IgD-negative memory B cell (primary cell): ENCODE measurements at regions not wholly inside any gene's neighbourhood (a gene's known extent, or its start where the extent isn't known, plus 50 kb on each side); places are given as distances from the start of the nearest gene placed in this dataset.

Source experiments
- H3K27ac Mint-ChIP-seq, 3 donors: one replicate each; pipeline ENCODE4 v1.8.0; 2020 to 2022; ENCODE audit warnings: mild to moderate bottlenecking in 3 of 3, mixed read lengths in 3 of 3, moderate library complexity in 1 of 3
- H3K27me3 Mint-ChIP-seq: one replicate; pipeline ENCODE4 v1.8.0; 2021; ENCODE audit warnings: mixed read lengths
- H3K36me3 Mint-ChIP-seq: one replicate; pipeline ENCODE4 v1.8.0; 2020; ENCODE audit warnings: mild to moderate bottlenecking, mixed read lengths
- H3K4me1 Mint-ChIP-seq, 3 donors: one replicate each; pipeline ENCODE4 v1.8.0; 2020 to 2022; ENCODE audit warnings: mixed read lengths in 3 of 3, mild to moderate bottlenecking in 1 of 3
- H3K4me3 Mint-ChIP-seq, 4 donors: one replicate each; pipeline ENCODE4 v1.8.0; 2020 to 2022; ENCODE audit warnings: mild to moderate bottlenecking in 4 of 4, mixed read lengths in 4 of 4, moderate library complexity in 3 of 4
- H3K9me3 Mint-ChIP-seq, 3 donors: one replicate each; pipeline ENCODE4 v1.8.0; 2020 to 2021; ENCODE audit warnings: mixed read lengths in 3 of 3, mild to moderate bottlenecking in 1 of 3

GRCh38 chr20:60718743-60719480, 533.1 kb upstream of the CDH4 start:
- no peaks in the 10 kb centered on the region for H3K4me1 Mint-ChIP-seq
- H3K9me3 Mint-ChIP-seq, result peaks cover 2 to 6% (median 3%) of the 10 kb centered on the region in 3 donors
- H3K36me3 Mint-ChIP-seq, result no peaks in the 10 kb centered on the region
- no peak overlapping the region for H3K27ac Mint-ChIP-seq
- H3K4me3 Mint-ChIP-seq, result no peak overlapping the region
- peaks cover 3% of the 10 kb centered on the region for H3K27me3 Mint-ChIP-seq

- Mint-ChIP-seq H3K27me3 (peaks cover 1% of the 10 kb centered on the region), H3K36me3 (no peaks in the 10 kb centered on the region), H3K4me3 (no peak overlapping the region), H3K9me3 (peaks cover 4 to 17% (median 9%) of the 10 kb centered on the region in 3 donors), H3K4me1 (no peaks in the 10 kb centered on the region), H3K27ac (no peak overlapping the region)
Measured at GRCh38 chr20:60725311-60725906, 526.7 kb upstream of the CDH4 start.

- Mint-ChIP-seq H3K4me1 (no peaks in the 10 kb centered on the region), H3K9me3 (peaks cover 5 to 24% (median 6%) of the 10 kb centered on the region in 3 donors), H3K4me3 (no peak overlapping the region), H3K36me3 (no peaks in the 10 kb centered on the region), H3K27me3 (no peaks in the 10 kb centered on the region), H3K27ac (no peak overlapping the region)
Measured at GRCh38 chr20:60727425-60727824, 524.6 kb upstream of the CDH4 start.

GRCh38 chr20:60728705-60729104, 523.4 kb upstream of the CDH4 start:
- H3K9me3 Mint-ChIP-seq, result peaks cover 5 to 26% (median 6%) of the 10 kb centered on the region in 3 donors
- no peaks in the 10 kb centered on the region for H3K36me3 Mint-ChIP-seq
- H3K27me3 Mint-ChIP-seq, result no peaks in the 10 kb centered on the region
- no peak overlapping the region for H3K4me3 Mint-ChIP-seq
- no peak overlapping the region for H3K27ac Mint-ChIP-seq
- no peaks in the 10 kb centered on the region for H3K4me1 Mint-ChIP-seq

- Mint-ChIP-seq H3K4me1 (no peaks in the 10 kb centered on the region), H3K4me3 (no peak overlapping the region), H3K36me3 (no peaks in the 10 kb centered on the region), H3K9me3 (peaks cover 5 to 26% (median 6%) of the 10 kb centered on the region in 3 donors), H3K27me3 (no peaks in the 10 kb centered on the region), H3K27ac (no peak overlapping the region)
Measured at GRCh38 chr20:60729135-60729900, 522.7 kb upstream of the CDH4 start.

GRCh38 chr20:60732322-60732721, 519.7 kb upstream of the CDH4 start:
- Mint-ChIP-seq H3K27me3 (no peaks in the 10 kb centered on the region), H3K4me1 (peaks cover 0 to 2% (median 0%) of the 10 kb centered on the region in 3 donors), H3K27ac (no peak overlapping the region), H3K4me3 (no peak overlapping the region), H3K36me3 (peaks cover 1% of the 10 kb centered on the region), H3K9me3 (peaks cover 6 to 13% (median 7%) of the 10 kb centered on the region in 3 donors)

GRCh38 chr20:60748086-60748485, 504.0 kb upstream of the CDH4 start:
- Mint-ChIP-seq H3K36me3 (peaks cover 4% of the 10 kb centered on the region), H3K27ac (no peak overlapping the region), H3K9me3 (peaks cover 5 to 6% (median 6%) of the 10 kb centered on the region in 3 donors), H3K4me3 (peak overlapping the region in 1 of 4 donors; percentile 23), H3K4me1 (no peaks in the 10 kb centered on the region), H3K27me3 (no peaks in the 10 kb centered on the region)

GRCh38 chr20:60749804-60750602, 502.1 kb upstream of the CDH4 start:
- Mint-ChIP-seq H3K27me3 (no peaks in the 10 kb centered on the region), H3K9me3 (peaks cover 3 to 6% (median 5%) of the 10 kb centered on the region in 3 donors), H3K27ac (no peak overlapping the region), H3K4me1 (no peaks in the 10 kb centered on the region), H3K36me3 (peaks cover 4% of the 10 kb centered on the region), H3K4me3 (peak overlapping the region in 2 of 4 donors; percentile 9 to 26)

- H3K4me3 Mint-ChIP-seq, result no peak overlapping the region
- H3K4me1 Mint-ChIP-seq, result no peaks in the 10 kb centered on the region
- H3K36me3 Mint-ChIP-seq, result peaks cover 4% of the 10 kb centered on the region
- H3K27ac Mint-ChIP-seq, result no peak overlapping the region
- H3K9me3 Mint-ChIP-seq, result peaks cover 3 to 6% (median 5%) of the 10 kb centered on the region in 3 donors
- no peaks in the 10 kb centered on the region for H3K27me3 Mint-ChIP-seq
Measured at GRCh38 chr20:60750909-60751308, 501.2 kb upstream of the CDH4 start.

- H3K4me3 Mint-ChIP-seq, result no peak overlapping the region
- peaks cover 6 to 10% (median 7%) of the 10 kb centered on the region in 3 donors for H3K9me3 Mint-ChIP-seq
- no peaks in the 10 kb centered on the region for H3K4me1 Mint-ChIP-seq
- H3K36me3 Mint-ChIP-seq, result no peaks in the 10 kb centered on the region
- H3K27ac Mint-ChIP-seq, result no peak overlapping the region
- no peaks in the 10 kb centered on the region for H3K27me3 Mint-ChIP-seq
Measured at GRCh38 chr20:60751826-60752225, 500.2 kb upstream of the CDH4 start.

GRCh38 chr20:60752741-60753420, 499.2 kb upstream of the CDH4 start:
- no peaks in the 10 kb centered on the region for H3K36me3 Mint-ChIP-seq
- no peak overlapping the region for H3K4me3 Mint-ChIP-seq
- H3K4me1 Mint-ChIP-seq, result no peaks in the 10 kb centered on the region
- no peak overlapping the region for H3K27ac Mint-ChIP-seq
- H3K27me3 Mint-ChIP-seq, result no peaks in the 10 kb centered on the region
- peaks cover 6 to 13% (median 7%) of the 10 kb centered on the region in 3 donors for H3K9me3 Mint-ChIP-seq

- H3K9me3 Mint-ChIP-seq, result peaks cover 4 to 13% (median 10%) of the 10 kb centered on the region in 3 donors
- H3K36me3 Mint-ChIP-seq, result no peaks in the 10 kb centered on the region
- no peak overlapping the region for H3K4me3 Mint-ChIP-seq
- no peaks in the 10 kb centered on the region for H3K27me3 Mint-ChIP-seq
- no peaks in the 10 kb centered on the region for H3K4me1 Mint-ChIP-seq
- no peak overlapping the region for H3K27ac Mint-ChIP-seq
Measured at GRCh38 chr20:60754856-60755255, 497.2 kb upstream of the CDH4 start.

- Mint-ChIP-seq H3K27ac (no peak overlapping the region), H3K9me3 (peaks cover 2 to 10% (median 8%) of the 10 kb centered on the region in 3 donors), H3K36me3 (no peaks in the 10 kb centered on the region), H3K4me3 (no peak overlapping the region), H3K4me1 (no peaks in the 10 kb centered on the region), H3K27me3 (no peaks in the 10 kb centered on the region)
Measured at GRCh38 chr20:60759651-60760050, 492.4 kb upstream of the CDH4 start.

- no peaks in the 10 kb centered on the region for H3K36me3 Mint-ChIP-seq
- no peaks in the 10 kb centered on the region for H3K27me3 Mint-ChIP-seq
- peaks cover 2 to 10% (median 8%) of the 10 kb centered on the region in 3 donors for H3K9me3 Mint-ChIP-seq
- no peak overlapping the region for H3K27ac Mint-ChIP-seq
- no peaks in the 10 kb centered on the region for H3K4me1 Mint-ChIP-seq
- H3K4me3 Mint-ChIP-seq, result no peak overlapping the region
Measured at GRCh38 chr20:60760256-60761000, 491.6 kb upstream of the CDH4 start.
